Fibroblast of lung (primary cell): ENCODE measurements at regions not wholly inside any gene's neighbourhood (a gene's known extent, or its start where the extent isn't known, plus 50 kb on each side); places are given as distances from the start of the nearest gene placed in this dataset.

Experiments
- DNase-seq, 2 donors: peaks; one replicate each; pipeline versions ENCODE4 v3.0.0 to v3.0.0-alpha.2; 2010; ENCODE audit warnings: low read depth in 2 of 2
- H2AFZ ChIP-seq: 2 replicates; pipeline ENCODE4 v1.5.1; 2012; ENCODE audit warnings: low read length, control low read depth, inconsistent platforms
- H3K27ac ChIP-seq: 2 replicates; pipeline ENCODE4 v1.5.1; 2011; ENCODE audit warnings: low read length, control low read depth; ENCODE audit not compliant: insufficient read depth
- H3K27me3 ChIP-seq: 2 replicates; pipeline ENCODE4 v1.5.1; 2011; ENCODE audit warnings: mild to moderate bottlenecking, low read length; ENCODE audit not compliant: control insufficient read depth, insufficient read depth
- H3K36me3 ChIP-seq: 2 replicates; pipeline ENCODE4 v1.5.1; 2011; ENCODE audit warnings: low read length; ENCODE audit not compliant: control insufficient read depth, insufficient read depth
- H3K4me1 ChIP-seq: 2 replicates; pipeline ENCODE4 v1.5.1; 2011; ENCODE audit warnings: low read length; ENCODE audit not compliant: control insufficient read depth, insufficient read depth; ENCODE audit errors: extremely low read depth
- H3K4me2 ChIP-seq: 2 replicates; pipeline ENCODE4 v1.5.1; 2011; ENCODE audit warnings: low read length, control low read depth; ENCODE audit not compliant: insufficient read depth; ENCODE audit errors: extremely low read depth
- H3K4me3 ChIP-seq, 4 experiments: fragments of 200-600 bp in 1 of 4; sonication (generic) in 1 of 4; replicated peaks in 1 of 4; 2 replicates each; pipeline ENCODE4 v1.5.1; 2011 to 2016; ENCODE audit warnings: low read length in 4 of 4, low read depth in 3 of 4, mild to moderate bottlenecking in 3 of 4, control low read depth in 2 of 4, inconsistent platforms in 1 of 4, mixed read lengths in 1 of 4; ENCODE audit not compliant: insufficient read depth in 1 of 4; ENCODE audit errors: control extremely low read depth in 1 of 4
- H3K79me2 ChIP-seq: 2 replicates; pipeline ENCODE4 v1.5.1; 2012; ENCODE audit warnings: mild to moderate bottlenecking, low read length, inconsistent platforms; ENCODE audit not compliant: control insufficient read depth, insufficient read depth
- H3K9ac ChIP-seq: 2 replicates; pipeline ENCODE4 v1.5.1; 2011; ENCODE audit warnings: mild to moderate bottlenecking, low read length, control low read depth; ENCODE audit not compliant: insufficient read depth
- H3K9me3 ChIP-seq: 2 replicates; pipeline ENCODE4 v1.5.1; 2012; ENCODE audit warnings: low read depth, low read length; ENCODE audit not compliant: control insufficient read depth, insufficient read depth
- H4K20me1 ChIP-seq: 2 replicates; pipeline ENCODE4 v1.5.1; 2011; ENCODE audit warnings: low read length; ENCODE audit not compliant: control insufficient read depth, insufficient read depth; ENCODE audit errors: extremely low read depth
- EZH2 ChIP-seq: IDR thresholded peaks from 2 replicates; pipeline ENCODE4 v1.5.1; 2012; ENCODE audit warnings: low read length, control low read depth, mild to moderate bottlenecking; ENCODE audit errors: missing control alignments
- TF ChIP-seq, protein P1 (sequence below), 2 donors: IDR thresholded peaks in 1 of 2; conservative IDR thresholded peaks in 1 of 2; 1 replicate in 1 of 2; 2 replicates in 1 of 2; pipeline ENCODE4 v1.5.1; 2011 to 2012; ENCODE audit warnings: low read length in 2 of 2, control low read depth in 1 of 2, inconsistent platforms in 1 of 2, low read depth in 1 of 2, mild to moderate bottlenecking in 1 of 2

DNA sequence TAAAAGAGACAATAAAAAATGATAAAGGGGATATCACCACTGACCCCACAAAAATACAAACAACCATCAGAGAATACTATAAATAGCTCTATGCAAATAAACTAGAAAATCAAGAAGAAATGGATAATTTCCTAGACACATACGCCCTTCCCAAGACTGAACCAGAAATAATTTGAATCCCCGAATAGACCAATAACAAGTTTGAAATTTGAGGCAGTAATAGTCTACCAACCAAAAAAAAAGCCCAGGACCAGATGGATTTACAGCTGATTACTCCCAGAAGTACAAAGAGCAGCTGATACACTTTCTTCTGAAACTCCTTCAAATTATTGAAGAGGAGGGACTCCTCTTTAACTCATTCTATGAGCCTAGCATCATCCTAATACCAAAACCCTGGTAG is 128.1 kb downstream of the DMRTA1 start:
- H3K4me3 ChIP-seq: no peak overlapping the region
- no peak overlapping the region for H2AFZ ChIP-seq
- H3K79me2 ChIP-seq: no peaks in the 10 kb centered on the region
- H3K27ac ChIP-seq: no peak overlapping the region
- no peak overlapping the region for H3K4me2 ChIP-seq
- no peak for DNase-seq
- H3K9me3 ChIP-seq: no peaks in the 10 kb centered on the region
- no peak overlapping the region for H3K9ac ChIP-seq
- TF ChIP-seq EZH2: no peak
- TF ChIP-seq, protein P1, sequence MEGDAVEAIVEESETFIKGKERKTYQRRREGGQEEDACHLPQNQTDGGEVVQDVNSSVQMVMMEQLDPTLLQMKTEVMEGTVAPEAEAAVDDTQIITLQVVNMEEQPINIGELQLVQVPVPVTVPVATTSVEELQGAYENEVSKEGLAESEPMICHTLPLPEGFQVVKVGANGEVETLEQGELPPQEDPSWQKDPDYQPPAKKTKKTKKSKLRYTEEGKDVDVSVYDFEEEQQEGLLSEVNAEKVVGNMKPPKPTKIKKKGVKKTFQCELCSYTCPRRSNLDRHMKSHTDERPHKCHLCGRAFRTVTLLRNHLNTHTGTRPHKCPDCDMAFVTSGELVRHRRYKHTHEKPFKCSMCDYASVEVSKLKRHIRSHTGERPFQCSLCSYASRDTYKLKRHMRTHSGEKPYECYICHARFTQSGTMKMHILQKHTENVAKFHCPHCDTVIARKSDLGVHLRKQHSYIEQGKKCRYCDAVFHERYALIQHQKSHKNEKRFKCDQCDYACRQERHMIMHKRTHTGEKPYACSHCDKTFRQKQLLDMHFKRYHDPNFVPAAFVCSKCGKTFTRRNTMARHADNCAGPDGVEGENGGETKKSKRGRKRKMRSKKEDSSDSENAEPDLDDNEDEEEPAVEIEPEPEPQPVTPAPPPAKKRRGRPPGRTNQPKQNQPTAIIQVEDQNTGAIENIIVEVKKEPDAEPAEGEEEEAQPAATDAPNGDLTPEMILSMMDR (conservative IDR thresholded peaks at IDR 0.05 in 1 of 2, IDR thresholded peaks at IDR 0.05 in 1 of 2; ENCODE audit: low read depth in 1 of 2, low read length in 2 of 2): no peak
- no peaks in the 10 kb centered on the region for H3K27me3 ChIP-seq
- H4K20me1 ChIP-seq: no peaks in the 10 kb centered on the region
- no peaks in the 10 kb centered on the region for H3K4me1 ChIP-seq
- no peaks in the 10 kb centered on the region for H3K36me3 ChIP-seq

GRCh38 chr9:22580788-22581187 is 134.2 kb downstream of the DMRTA1 start:
- no peaks in the 10 kb centered on the region for H3K27me3 ChIP-seq
- no peaks in the 10 kb centered on the region for H3K4me1 ChIP-seq
- no peak overlapping the region for H2AFZ ChIP-seq
- H3K9me3 ChIP-seq: no peaks in the 10 kb centered on the region
- no peak overlapping the region for H3K9ac ChIP-seq
- no peak overlapping the region for H3K4me2 ChIP-seq
- no peaks in the 10 kb centered on the region for H3K36me3 ChIP-seq
- no peak overlapping the region for H3K27ac ChIP-seq
- H3K79me2 ChIP-seq: no peaks in the 10 kb centered on the region
- TF ChIP-seq EZH2: no peak
- TF ChIP-seq, protein P1 (conservative IDR thresholded peaks at IDR 0.05 in 1 of 2, IDR thresholded peaks at IDR 0.05 in 1 of 2; ENCODE audit: low read depth in 1 of 2, low read length in 2 of 2): no peak
- no peak for DNase-seq
- H3K4me3 ChIP-seq: no peak overlapping the region
- no peaks in the 10 kb centered on the region for H4K20me1 ChIP-seq

GRCh38 chr9:22582221-22582620 is 135.6 kb downstream of the DMRTA1 start:
- no peaks in the 10 kb centered on the region for H3K36me3 ChIP-seq
- H3K4me3 ChIP-seq: no peak overlapping the region
- no peak overlapping the region for H3K4me2 ChIP-seq
- no peak overlapping the region for H2AFZ ChIP-seq
- H3K27ac ChIP-seq: no peak overlapping the region
- no peaks in the 10 kb centered on the region for H3K9me3 ChIP-seq
- TF ChIP-seq, protein P1 (conservative IDR thresholded peaks at IDR 0.05 in 1 of 2, IDR thresholded peaks at IDR 0.05 in 1 of 2; ENCODE audit: low read depth in 1 of 2, low read length in 2 of 2): no peak
- no peak for TF ChIP-seq EZH2
- no peaks in the 10 kb centered on the region for H3K79me2 ChIP-seq
- H4K20me1 ChIP-seq: no peaks in the 10 kb centered on the region
- no peak for DNase-seq
- no peaks in the 10 kb centered on the region for H3K27me3 ChIP-seq
- no peaks in the 10 kb centered on the region for H3K4me1 ChIP-seq
- no peak overlapping the region for H3K9ac ChIP-seq
